HPDE6-E6E7 (cell line): ENCODE measurements at regions not wholly inside any gene's neighbourhood (a gene's known extent, or its start where the extent isn't known, plus 50 kb on each side); places are given as distances from the start of the nearest gene placed in this dataset.

Source experiments
- DNase-seq: peaks from one replicate; pipeline ENCODE4 v3.0.0; 2011; ENCODE audit warnings: missing footprints; ENCODE audit errors: extremely low spot score

DNA sequence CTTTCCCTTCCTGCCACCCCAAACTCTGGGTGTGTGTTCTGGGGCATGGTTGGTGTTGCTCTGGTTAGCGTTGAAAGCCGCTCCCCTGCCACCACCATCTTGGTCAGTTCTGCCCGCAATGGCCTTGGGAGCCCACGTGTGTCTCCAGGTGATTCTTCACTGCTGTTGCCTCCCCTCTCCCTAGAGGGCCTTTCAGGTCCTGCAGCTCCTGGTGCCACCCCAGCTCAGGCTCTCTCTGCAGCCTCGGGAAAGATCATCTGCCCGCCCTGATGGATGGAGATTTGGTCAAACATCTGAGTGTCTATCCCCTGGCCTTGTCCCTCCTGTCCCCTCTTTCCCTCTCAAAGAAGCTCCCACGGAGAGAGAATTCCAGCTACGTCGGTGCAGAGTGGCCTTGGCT lies 241.3 kb downstream of the RBFOX3 start:
- no peak for DNase-seq

DNA sequence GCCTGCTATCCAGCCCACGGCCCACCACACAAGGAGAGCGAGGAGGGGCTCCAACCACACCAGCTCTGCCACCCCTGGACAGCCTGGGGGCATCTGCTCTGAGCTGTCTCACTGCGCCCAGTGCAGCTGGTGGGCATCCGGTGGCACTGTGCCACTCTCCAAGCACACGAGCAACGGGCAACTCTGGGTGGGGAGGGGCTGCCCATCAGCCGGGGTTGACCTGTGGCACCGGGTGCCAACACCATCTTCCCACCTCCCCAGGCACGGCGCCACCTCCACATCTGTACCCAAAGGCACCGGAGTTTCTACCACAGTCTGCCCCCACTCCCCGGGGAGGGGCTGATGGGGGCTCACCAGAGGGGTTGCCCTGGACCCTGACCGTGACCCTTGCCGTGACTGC lies 241.8 kb downstream of the RBFOX3 start:
- no peak for DNase-seq

DNA sequence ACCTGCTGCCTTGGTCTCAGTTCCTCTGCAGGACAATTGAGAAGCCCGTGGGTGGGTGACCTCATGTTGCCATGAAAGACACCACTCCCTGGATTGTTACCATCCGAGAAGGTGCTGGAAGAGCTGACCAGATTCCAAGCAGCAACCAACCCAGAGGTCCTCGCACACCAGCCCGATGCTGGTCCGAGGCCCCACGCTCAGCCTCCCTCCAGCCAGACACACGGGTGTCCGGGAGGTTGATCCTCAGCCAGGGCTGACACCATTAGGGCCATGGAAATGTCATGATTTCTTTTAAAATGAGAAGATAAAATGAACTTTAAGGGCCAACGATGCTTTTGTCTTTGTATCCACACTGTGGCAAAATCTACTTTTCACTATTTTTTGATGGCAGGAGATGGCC lies 242.3 kb downstream of the RBFOX3 start:
- DNase-seq, result no peak

DNA sequence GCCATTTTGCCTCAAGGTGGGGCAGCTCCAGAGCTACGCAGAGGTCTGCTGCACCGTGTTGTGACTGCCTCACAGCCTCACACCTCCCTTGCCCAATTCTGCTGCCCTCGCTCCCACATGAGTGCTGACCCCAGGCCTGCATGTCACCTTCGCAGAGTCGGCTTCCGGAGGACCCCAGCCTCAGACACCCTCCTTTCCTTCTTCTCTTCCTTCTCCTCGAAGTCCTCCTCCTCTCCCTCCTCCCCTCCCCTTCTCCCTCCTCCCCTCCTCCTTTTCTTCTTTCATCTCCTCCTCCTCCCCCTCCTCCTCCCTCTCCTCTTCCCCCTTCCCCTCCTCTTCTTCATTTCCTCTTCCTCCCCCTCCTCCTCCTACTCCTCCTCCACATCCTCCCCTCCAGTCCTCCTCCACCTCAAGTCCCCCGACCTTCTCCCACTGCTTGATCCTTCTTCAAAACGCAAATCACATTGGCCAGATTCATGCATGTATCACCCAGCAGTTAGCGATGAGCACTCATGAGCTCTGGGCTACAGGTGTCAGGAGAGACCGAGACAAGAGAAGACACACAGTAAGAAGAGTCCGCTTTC lies 243.8 kb downstream of the RBFOX3 start:
- DNase-seq, result no peak

DNA sequence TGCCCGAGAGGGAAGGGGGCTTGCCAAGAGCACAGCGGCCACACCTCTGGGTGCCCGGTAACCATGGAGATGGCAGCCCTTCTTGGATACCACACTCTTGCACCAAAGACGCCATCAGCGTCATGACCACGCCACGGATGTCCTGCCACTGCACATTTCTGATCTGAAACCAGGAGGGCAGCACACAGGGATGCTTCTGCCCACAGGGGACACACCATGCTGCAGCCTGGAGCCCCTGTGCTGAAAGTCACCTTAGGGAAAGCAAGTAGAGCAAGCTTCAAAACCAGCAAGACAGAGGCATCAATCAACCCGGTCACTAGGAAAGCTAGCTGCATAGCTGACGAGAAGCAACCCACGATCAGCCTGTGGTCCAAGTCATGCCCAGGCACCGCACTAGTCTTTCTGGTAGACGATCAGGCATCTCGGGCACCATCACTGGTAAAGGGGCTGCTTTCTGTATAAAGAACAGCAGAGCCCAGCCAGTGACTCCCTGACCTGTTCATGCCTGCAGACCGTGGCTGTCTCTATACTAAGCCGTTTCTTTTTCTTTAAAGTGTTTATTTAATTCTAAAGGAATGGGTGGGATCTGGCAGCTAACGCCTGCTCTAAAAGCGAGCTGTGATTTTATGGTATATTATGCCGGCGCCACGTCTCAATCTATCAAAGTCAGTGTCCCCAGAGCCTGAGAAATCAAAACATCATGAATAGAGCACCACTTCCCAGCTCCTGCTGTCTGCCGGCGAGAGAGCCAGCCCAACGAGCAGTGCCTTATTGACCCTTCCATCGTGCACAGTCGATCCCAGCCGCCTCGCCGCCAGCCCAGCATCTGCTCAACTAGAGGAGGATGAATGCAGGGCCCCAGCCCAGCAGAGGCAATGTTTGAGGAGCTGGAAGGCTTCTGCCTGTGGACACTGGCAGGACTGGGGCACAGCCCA lies 244.7 kb downstream of the RBFOX3 start:
- no peak for DNase-seq

DNA sequence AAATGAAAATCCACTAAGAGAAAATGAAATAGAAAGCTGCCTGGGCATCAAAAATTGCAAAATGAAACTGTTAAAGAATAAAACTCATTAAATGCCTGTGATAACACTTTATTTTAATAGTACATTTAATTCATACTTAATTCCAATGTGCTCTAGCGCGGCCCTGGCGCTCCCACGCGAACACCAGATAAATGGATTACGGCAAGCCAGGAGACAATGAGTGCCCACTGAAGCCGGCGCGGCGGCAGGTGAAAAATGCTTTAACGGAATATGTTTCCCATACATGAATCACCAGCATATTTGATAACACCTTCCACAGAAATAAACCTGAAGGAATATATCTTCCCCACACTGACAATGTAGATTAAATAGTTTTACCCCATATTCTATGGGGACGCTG lies 245.5 kb downstream of the RBFOX3 start:
- DNase-seq, result no peak

DNA sequence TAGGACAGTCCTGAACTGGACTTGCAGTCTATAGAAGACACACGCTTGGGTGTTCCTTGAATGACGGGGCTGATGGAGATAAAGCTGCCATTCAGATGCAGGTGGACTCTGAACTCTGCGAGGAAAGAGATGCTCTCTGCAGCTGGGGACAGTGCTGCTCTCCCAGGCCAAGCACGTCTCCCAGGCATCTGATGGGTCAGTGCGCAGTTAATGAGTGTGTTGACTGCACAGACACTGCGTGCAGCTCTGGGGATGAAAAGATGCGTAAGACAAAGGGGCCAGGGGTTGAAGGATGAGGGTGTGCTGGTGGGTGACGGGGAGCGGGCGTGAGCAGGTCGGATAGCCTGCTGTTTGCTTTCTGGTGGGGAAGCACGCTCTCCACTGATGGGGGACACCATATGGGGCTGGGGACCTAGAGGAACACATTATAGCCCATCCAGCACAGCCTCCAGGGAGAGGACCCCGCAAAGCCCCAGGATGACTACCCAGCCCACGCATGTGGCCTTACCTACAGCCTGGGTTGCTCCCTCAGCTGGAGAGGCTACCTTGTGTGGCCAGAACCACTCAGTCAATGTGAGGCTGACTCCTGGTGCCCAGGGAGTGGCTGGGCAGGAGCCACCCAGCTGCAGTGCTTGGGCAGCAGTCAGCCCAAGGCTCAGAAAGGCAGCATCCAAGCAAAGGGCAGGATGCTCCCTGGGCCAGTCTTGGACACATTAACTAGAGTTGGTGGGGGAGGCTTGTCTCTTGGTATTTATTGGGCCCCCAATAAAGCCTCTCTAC lies 246.3 kb downstream of the RBFOX3 start:
- no peak for DNase-seq

DNA sequence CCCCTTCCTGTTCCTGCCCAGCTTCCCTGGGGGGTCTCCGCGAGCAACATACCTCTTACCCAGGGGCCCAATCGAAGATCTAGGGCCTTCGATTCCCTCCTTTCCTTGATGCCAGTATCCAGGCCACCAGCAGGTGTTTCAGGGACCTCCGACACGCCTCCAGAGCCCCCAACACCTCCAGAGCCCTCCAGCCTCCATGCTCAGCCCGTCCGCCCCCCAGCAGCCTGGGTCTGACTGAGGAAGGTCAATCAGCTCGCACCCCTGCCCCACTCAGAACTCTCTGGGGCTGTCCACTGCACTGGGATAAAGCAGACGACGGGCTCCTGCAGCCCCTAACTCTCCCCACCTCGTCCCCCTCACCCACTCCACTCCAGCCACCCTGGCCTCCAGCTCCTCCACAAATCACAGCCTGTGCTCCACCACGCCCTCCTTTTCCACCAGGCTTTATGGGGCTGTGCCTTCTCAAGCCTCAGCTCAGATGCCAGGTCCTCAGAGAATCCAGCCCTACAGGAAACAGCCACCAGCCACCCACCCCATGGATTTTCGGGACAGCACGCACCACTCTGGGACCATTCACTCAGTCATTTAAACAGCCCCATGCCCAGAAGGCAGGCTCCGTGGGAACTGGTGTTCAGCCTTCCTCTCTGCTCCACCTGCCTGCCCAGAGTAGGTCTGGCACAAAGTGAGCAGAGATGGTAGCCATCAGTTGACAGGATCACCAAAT lies 247.1 kb downstream of the RBFOX3 start:
- no peak for DNase-seq

DNA sequence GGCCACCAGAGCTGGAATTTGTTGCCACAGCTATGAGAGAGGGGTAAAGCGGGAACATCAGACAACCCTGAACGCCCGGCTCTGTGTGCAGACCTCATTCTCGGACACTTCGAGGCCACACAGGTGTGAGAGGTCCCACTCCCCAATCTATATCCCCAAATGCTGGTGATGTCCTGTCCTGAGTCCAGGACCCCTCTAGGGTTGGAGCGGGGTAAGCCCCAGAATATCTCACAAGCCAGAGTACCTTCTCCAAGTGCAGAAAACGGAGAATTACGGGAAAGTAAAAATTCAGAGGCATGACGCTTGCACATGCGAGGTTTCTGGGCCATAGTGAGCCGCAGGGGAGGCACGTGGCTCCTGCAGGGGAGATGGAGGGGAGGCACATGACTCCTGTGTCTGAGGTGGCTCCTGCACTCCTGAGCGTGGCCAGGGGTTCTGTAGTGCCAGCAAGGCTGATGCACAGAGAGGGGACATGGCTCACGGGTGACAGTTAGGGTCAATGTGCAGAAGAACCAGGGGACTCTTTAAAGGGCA lies 248.0 kb downstream of the RBFOX3 start:
- DNase-seq, result no peak

DNA sequence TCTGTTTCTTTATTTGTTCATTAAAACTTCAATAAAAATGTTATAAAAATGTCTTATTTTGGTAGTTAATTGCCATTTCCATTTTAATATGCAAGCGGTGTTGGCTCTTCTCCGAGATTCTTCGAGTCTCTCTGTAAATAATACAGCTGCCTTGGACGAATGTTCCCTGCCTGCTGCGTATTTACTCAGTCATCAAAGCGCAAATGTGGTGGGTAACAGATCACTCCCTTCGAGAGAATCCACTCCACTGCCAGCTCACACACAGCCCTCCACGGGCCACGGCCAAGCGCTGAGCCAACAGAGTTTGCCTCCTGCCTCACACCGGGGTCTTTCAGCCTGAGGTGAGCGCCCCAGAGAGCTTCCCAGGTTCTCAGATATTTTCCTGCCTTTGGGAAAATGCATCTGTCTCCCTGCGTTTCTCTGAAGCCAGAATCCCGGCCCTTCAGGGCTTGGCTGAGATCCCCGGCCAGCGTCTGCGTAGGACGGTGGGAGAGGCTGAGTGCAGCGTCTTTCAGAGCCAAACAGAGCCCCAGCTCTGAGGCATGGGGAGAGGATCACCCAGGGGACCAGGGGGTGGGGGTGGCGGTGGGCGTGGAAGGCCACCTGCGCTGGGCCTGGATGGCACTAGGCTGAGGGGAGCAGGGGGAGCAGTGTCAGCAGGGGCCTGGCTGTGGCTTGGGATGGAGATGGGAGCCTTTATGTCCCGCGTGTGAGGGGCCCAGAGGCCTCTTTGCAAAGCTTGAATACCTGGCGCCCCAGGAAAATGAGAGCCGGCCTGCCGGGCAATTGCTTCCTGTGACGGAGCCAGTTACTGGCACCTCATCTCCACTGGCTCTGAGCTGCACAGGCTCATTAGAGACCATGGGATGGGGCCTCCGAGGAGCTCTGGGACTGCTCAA lies 248.7 kb downstream of the RBFOX3 start:
- DNase-seq, result no peak

DNA sequence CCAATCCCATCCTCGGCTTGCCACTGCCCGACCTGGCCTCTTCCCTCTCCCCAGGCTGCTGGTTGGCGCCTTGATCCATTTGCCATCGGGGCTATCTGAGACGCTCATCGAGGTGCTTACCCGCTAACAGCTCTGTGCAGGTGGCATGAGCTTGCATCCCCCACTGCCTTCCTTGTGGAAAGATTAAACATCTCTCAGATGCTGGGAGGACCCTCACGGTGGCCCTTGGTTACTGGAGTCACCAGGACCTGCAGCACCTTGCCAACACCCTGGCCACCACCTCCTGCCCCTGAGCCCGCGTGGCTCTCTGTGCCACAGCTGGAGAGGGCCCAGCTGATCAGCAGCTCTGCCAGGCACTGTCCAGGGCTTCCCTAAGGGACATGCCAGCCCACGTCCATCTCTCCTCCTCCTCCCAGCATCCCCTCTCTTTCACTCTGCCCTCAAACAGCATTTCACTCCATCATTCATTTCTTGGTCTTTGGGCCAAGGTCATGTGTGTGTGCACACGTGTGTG lies 249.6 kb downstream of the RBFOX3 start:
- no peak for DNase-seq

DNA sequence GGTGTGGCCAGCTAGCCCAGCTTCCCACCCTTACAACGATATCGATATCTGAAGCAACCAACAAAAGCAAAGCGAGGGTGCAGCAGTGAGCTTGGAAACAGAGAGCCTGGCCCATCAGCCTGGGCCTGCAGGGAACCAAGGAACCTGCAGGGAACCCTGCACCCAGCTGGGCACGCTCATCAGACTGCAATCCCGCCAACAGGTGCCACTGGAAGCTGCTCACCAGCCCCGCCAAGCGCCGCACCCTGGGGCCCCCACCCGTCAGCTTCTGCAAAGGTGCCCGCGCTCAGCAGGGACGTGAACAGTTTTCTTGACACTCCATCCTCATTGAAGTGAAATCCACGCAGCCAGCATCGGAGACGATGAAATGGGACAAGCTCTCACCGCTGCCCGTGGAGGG lies 250.7 kb downstream of the RBFOX3 start:
- no peak for DNase-seq

DNA sequence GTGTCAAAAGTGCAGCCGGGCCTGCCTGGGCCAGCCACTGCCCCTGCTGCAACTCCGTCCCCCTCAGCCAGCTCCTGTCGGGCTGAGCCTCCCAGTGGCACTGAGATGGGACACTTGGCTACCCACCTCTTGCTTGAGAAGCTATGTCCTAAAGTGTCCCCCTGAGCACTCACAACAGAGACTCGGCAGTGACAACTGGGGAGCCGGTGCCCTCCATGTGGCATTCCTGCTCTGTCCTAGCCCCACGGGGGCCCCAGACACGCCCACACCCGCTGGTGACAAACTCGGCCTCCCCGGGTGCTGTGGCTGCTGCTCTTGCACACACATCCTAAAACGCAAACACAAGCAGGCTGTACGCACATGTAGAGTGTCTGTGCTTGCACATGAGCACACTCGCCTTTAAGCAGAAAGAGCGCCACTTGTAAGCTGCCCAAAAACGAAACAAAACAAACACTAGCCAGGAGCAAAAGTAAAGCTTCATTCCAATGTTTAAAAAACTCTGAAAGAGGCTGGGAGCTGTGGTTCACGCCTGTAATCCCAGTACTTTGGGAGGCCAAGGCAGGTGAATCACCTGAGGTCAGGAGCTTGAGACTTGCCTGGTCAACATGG lies 253.9 kb downstream of the RBFOX3 start:
- no peak for DNase-seq

DNA sequence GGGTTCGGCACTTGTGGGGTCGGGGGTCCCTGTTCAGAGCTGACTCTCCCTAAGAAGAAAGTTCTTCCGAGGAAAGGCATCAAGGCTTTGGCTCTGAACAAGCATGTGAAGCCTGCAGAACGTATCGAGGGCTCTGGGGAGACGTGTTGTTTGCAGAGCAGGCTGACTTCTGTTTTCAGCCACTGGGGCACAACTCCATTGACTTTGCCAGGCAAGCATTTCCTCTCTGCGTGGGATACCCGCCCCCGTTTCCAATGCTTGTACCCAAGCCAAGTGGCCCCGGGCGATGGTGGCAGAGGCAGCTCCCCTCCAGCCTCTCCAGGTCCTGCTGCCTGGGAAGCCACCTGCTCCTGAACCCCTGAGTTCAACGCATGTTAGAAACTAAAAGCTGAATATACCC lies 255.7 kb downstream of the RBFOX3 start:
- DNase-seq, result no peak

DNA sequence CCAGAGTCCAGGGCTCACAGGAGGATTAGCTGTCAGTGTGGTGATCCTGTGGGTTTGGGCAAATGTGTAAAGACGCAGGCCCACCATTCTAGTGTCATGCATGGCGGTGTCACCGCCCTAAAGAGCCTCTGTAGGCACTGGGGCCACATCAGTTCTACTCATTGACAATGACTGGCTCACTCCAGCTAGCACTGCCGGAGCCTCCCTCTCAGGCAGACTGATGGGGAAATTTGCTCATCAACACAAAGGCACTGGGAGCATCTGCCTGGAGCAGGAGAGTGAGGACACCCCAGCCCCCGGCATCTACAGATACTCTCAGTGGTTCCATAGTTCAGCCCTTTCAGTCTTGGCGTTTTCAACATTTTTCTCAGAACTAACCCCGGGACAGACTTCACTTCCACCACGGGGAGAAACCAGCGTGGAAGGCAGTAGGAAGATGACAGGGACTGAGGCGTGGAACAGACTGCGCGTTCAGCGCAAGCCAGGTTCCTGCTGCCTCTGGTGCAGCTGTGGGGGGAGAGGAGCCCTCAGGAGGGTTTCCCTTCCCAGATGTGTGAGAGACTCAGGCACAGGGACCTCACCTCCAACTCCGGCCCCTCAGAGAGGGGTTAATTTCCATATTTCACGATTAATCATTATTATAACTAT lies 256.6 kb downstream of the RBFOX3 start:
- no peak for DNase-seq

DNA sequence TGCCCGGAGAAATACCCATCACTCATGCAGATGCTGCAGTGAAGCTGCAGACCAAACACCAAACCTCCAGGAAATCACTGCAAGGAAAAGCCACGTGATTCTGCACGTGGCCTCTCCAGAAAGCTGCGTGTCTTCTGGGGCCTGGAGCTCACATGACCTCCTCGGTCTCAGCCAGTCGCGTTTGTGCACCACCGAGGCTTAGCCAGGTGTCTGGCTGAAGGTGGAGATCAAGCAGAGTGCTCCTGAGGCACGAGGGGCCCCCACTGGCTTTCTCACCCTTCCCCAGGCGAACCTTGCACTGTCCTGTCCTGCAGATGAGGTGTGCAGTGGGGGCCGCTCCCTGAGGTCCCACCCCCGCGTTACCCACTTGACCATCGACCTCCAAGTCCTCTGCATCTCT lies 257.3 kb downstream of the RBFOX3 start:
- DNase-seq, result no peak

DNA sequence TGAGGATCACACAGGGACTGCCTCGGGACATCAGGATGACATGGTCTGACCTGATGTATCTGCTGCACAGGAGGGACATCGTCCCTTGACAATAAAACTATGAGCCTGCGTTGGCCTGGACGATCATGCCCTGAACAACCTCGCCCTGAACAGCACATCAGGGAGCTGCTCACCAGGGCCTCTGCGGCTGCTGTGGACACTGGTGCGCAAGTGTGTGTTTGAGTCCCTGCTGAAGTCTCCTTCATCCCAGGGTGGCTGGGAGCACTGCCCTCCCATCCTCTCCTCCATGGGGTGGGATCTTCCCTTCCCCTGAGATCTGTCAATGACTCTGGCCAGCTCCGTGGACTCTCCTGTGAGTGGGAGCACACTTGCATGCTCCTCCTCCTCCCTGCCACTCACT lies 257.8 kb downstream of the RBFOX3 start:
- DNase-seq, result no peak

DNA sequence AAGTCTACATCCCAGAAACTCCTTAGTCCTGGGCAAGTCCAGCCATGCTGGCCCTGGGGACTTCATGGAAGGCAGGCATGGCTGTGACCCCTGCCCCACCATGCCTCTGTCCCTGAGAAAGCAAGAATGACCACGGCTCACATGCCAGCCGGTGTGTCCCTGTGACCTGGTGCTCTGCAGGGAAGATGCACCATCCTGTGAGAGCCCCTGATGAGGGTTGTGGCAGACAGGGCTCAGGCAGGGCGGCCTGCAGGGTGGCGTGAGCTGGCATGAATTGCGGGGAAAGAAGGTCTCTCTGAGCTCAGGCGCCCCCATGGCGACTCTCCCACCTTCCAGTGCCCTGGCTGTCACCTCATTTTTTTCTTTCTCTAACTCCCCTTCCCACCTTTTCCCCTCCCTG lies 260.3 kb downstream of the RBFOX3 start:
- DNase-seq, result no peak
